COLO829 (cell line): ENCODE measurements at regions not wholly inside any gene's neighbourhood (a gene's known extent, or its start where the extent isn't known, plus 50 kb on each side); places are given as distances from the start of the nearest gene placed in this dataset.

ENCODE experiments used
- DNase-seq: peaks from one replicate; pipeline ENCODE4 v3.0.0; 2012; ENCODE audit warnings: low spot score

DNA sequence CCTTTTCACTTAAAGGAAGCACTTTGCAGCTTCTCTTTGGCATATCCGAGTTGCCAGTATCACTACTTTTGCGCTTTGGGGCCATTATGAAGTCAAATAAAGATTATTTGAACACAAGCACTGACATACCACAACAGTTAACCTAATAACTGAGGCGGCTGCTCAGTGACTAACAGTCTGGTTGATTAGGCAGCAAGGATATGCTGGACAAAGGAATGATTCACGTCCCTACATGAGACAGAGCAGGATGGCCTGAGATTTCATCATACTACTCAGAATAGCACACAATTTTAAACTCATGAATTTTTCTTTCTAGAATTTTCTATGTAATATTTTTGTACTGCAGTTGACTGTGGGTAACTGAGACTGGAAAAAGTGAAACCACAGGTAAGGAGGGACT is 56.9 kb upstream of the E2F7 start:
- peak; percentile 35 for DNase-seq

DNA sequence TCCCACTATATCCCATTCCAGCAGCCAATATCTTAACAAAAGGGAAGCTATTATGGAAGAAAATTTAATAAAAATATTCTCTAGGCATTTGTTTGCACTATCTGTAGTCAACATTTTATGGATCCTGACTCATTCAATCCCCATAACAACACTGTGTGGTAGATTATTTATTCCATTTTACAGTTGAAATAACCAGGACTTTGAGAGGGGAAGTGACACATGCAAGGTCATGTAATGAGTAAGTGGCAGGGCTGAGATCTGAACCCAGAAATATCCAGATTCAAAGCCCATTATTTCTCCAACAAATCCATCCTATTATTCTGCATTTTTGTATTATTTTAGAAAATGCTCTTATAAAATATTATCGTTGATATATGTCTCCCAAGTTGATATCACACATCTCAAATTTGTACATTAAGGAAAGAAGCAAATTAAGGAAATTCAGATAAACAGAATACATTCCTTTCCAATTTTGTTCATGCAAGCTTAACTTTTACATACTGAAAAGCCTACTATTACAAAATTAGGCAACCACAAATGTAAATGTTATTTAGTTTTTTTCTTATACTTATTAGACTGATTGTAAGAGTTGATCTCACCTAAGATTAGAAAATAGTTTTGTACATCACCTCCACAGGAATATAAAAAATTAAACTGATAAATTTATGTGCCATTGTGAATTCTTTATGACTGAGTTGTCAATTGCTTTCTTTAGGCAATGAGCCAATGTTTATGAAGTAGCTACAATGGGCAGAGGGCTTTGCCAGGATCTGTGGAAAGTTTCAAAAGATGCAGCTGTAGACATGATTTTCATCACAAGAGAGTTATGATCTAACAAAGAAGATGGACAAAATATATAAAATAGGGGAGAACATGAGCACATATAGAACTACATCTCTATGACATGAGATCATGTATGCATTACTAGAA is 55.1 kb upstream of the E2F7 start:
- no peak for DNase-seq

DNA sequence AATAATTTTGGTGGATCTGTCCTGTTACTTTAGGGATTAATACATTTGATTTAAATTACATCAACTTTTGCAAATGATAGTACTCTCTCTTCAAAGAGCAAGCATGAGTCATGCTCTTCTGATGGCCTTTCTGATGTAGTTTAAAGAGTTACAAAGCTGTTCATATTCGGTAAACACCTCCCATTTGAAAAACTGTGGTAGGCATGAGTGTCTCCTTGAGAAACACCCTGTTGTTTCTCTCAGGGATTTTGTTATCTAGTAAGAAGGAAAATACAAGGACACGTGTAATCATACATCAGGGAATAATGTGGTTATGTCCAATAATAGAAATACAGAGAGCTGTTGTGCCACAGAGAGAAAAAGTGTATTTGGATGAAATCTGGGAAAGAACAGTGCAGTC is 53.3 kb upstream of the E2F7 start:
- peak; percentile 52 for DNase-seq

DNA sequence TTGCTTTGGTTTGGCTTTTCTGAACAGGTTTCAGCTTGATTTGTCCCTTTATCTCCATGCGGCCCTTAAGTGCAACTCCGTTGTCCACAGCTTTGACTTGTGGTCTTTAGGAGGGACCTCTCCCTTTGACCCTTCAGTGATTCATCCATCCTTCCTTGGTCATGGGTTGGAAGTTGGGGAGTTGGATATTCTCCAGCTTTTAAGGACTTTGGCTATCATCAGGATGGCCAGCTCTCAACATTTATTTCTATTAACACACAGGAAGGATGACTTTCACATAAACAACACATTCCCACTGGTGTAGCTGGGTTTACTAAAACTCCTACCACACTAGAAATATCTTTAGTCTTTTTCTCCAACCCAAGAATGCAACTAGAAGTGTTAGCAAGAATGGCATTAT is 50.9 kb upstream of the E2F7 start:
- no peak for DNase-seq

DNA sequence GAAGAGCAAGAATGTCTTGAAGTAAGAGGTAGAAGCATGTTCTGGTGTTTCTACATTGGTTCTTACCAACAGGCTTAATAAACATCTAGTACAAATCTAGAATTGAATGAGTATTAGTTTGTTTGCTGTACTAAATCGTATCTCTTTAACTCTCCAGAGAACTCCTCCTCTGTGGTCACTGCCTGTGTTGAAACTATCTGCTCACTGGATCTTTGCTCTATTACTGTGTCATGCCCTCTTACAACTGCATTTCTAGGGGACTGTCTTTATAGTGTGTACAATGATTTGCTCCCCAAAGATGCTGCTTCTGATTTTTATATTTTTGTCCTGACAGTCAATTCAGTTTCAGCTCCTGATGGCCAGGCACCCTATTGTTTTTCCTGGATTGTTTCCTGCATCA is 50.1 kb upstream of the E2F7 start:
- no peak for DNase-seq
